GM18505 (cell line): ENCODE measurements at regions not wholly inside any gene's neighbourhood (a gene's known extent, or its start where the extent isn't known, plus 50 kb on each side); places are given as distances from the start of the nearest gene placed in this dataset.
"Not testable (repeated sequence)": the region's sequence is repeated elsewhere in the genome, so short reads cannot be mapped to it uniquely, and the experiment has no call there.

ENCODE experiments used
- ATAC-seq: cut with Tn5 transposase; IDR thresholded peaks from one replicate; pipeline ENCODE4 v1.9.1; 2021; ENCODE audit not compliant: unreplicated experiment
- POLR2A ChIP-seq: IDR thresholded peaks from 4 replicates; pipeline ENCODE4 v1.6.1; 2011; ENCODE audit warnings: borderline replicate concordance; ENCODE audit not compliant: insufficient read depth, insufficient read length; ENCODE audit errors: extremely low read depth

- no peak for ATAC-seq
- TF ChIP-seq POLR2A = no peak
These were observed 197.1 kb upstream of the FGF13 start for GRCh38 chrX:138908577-138908976.

- no peak for ATAC-seq
- TF ChIP-seq POLR2A = no peak
These were observed 186.3 kb upstream of the FGF13 start for GRCh38 chrX:138897621-138898492.

DNA sequence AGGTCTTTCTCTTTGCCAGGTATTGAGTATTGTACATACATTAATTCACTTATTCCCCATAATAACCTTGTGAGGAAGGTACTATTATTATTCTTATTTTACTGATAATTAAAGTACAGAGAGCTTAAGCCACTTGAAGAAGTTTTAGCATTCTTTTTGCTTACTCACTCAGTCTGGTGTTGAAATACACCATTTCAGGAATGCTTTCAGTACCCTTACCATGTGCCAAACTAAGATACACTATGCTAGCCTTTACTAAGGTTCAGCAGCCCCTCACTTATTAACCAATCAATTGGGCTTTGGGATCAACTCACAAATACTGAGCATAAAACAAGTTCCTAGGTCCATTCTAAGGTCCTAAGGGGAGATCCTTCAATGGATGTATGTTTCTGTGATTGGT, 179.0 kb upstream of the FGF13 start:
- no peak for TF ChIP-seq POLR2A
- no peak for ATAC-seq

GRCh38 chrX:138889149-138889548, 177.6 kb upstream of the FGF13 start:
- ATAC-seq = no peak
- TF ChIP-seq POLR2A = no peak

GRCh38 chrX:138886769-138887168, 175.3 kb upstream of the FGF13 start:
- ATAC-seq = no peak
- no peak for TF ChIP-seq POLR2A

DNA sequence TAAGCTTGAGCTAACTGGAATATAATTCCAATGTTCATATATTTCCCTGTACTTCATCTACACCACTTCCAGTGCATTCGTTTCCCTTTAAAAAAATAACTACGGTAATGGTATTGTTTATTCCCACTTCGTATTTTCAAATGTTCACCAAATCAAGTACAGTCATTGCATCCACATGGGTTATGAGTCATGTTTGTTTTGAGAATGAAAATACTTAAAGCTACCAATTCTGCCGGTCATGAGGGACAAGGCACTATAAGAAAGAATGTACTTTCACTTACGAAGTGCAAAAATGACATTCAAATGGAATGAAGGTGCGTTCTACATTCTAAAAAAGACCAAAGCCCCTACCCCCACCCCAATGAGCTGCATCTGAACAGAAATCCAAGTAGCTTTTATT, 174.4 kb upstream of the FGF13 start:
- no peak for TF ChIP-seq POLR2A

GRCh38 chrX:138880293-138880692, 168.8 kb upstream of the FGF13 start:
- not testable (repeated sequence) for ATAC-seq

More for the DNA sequence above, 174.4 kb upstream of the FGF13 start:
- ATAC-seq = no peak

DNA sequence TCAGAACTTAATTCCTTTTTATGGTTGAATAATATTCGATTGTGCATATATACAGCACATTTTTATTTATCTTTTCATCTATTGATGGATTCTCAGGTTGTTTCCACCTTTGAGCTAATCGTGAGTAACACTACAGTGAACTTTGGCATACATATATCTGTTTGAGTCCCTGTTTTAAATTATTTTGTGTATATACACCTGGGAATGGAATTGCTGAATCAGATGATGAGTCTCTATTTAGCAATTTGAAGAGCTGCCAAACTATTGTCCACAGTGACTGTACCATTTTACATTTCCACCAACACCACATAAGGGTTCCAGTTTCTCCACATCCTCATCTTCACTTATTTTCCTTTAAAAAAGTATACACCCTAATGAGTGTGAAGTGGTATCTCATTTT, 166.2 kb upstream of the FGF13 start:
- ATAC-seq = no peak
- TF ChIP-seq POLR2A = no peak

DNA sequence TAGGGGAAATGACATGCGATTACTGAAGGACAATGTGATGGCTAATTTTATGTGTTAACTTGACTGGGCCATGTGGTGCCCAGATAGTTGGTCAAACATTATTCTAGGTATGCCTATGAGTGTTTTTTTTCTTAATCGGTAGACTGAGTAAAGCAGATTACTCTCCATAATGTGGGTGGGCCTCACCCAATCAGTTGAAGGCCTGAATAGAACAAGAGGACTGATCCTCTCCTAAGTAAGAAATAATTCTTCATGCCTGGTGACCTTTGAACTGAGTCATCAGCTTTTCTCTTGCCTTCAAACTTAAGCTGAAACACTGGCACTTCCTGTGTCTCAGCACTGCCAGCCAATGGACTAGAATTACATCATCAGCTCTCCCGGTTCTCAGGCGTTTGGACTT, 164.0 kb upstream of the FGF13 start:
- TF ChIP-seq POLR2A = no peak
- ATAC-seq = no peak

DNA sequence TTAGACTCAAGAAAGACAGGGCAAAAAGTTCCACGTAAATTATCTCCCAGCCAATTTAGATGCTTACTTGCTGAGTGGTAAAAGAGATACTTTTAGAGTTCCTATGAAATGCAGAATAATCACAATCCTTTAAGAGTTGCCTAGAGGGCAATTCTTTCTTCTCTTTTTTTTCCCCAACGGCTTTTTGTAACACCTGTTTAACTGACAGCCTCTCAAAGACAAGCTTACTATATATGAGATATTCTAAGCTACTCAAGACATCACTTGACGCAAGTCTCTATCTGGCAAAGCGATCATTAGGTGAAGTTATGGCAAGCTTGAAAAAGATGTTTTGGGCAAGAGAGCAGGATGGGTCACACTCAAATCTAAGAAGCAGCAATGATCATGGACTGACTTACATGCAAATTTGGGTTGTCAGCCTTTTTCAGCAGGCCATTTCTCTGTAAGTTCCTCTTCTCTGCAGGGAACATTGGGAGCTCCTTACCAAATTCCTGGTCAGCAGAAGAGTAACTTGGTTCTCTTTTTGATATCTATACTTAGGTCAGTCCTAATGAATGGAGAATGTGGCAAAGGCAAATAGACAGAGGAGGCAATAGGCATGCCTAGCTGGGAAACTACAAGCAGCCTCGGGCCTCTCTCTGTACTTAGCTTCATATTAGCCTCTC, 162.9 kb upstream of the FGF13 start:
- TF ChIP-seq POLR2A = no peak
- no peak for ATAC-seq

DNA sequence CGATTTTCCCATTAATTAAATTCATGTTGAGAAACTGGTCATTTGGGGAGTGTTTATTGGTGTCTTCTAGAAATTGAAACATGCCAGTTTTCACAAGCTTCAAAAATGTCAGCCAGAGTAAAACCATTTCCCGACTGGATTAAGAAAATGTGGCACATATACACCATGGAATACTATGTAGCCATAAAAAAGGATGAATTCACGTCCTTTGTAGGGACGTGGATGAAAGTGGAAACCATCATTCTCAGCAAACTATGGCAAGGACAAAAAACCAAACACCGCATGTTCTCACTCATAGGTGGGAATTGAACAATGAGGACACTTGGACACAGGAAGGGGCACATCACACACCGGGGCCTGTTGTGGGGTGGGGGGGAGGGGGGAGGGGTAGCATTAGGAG, 162.1 kb upstream of the FGF13 start:
- ATAC-seq = not testable (repeated sequence)

DNA sequence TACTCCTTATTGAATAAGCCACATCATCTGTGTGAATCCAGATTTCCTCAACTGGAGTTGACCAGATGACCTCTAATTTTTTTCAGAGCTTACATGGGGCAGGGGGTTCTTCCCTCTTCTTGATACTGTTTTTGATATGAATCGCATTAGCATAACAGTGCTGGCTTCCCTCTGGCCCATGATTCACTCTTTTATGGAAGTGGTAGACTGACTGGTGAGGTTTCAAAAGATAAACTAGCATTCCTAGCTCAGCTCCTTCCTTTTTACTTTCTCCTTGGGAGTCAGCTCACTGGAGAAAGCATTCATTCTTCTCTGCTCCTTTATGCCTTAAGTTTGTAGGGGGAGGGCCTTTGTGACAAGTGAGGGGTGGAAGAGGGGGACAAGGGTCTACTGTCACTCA, 161.0 kb upstream of the FGF13 start:
- no peak for ATAC-seq
- TF ChIP-seq POLR2A = no peak

GRCh38 chrX:138871739-138872138, 160.2 kb upstream of the FGF13 start:
- TF ChIP-seq POLR2A = no peak
- ATAC-seq = no peak

GRCh38 chrX:138866643-138867042, 155.1 kb upstream of the FGF13 start:
- ATAC-seq = no peak
- no peak for TF ChIP-seq POLR2A

- no peak for TF ChIP-seq POLR2A
- no peak for ATAC-seq
These were observed 153.7 kb upstream of the FGF13 start for GRCh38 chrX:138865093-138865649.

DNA sequence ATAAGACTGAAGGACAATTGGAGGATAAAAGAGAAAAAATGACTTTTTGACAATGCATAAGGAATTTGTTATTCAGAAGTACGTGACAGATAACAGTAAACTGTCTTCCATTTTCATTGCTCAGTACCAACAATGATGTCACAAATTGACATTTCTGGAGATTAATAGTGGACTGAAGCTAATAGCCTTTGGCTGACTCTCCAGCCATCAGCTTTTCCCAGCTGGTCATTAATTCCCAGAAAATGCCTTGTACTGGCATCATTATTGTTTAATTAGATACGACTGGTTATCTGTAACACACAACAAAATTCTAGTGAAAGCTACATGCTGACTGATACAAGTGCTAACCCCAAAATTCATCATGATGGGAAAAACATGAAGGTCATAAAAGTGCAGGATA, 147.9 kb upstream of the FGF13 start:
- no peak for TF ChIP-seq POLR2A
- ATAC-seq = no peak
